EH (cell line): ENCODE measurements at regions not wholly inside any gene's neighbourhood (a gene's known extent, or its start where the extent isn't known, plus 50 kb on each side); places are given as distances from the start of the nearest gene placed in this dataset.
A peak's percentile ranks its signal among the peaks of the same experiment; 100 is the strongest.
"Not testable (repeated sequence)": the region's sequence is repeated elsewhere in the genome, so short reads cannot be mapped to it uniquely, and the experiment has no call there.

Source experiments
- DNase-seq: peaks from one replicate; pipeline ENCODE4 v3.0.0-alpha.2; 2015; ENCODE audit warnings: low read depth

DNA sequence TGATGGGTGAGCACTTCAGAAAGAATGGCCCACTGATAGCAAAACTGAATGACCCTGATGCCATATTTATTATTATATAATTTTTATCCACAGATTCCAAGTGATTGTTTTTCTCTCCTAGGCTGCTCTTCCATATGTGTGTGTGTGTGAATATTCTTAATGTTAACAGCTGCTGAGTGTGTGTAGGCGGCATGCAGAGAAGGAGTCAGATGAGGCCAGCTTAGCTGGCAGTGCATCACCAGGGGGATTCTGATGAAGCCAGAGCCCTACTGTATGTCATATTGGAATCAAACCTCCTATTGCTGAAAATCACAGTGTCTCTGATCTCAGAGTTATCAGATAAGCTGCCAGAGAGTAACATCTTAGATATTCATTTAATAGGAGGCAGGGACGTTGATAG, 177.1 kb downstream of the DMAC1 start:
- no peak for DNase-seq

GRCh38 chr9:7615344-7615743, 184.2 kb downstream of the DMAC1 start:
- no peak for DNase-seq

GRCh38 chr9:7613931-7614330, 185.6 kb downstream of the DMAC1 start:
- no peak for DNase-seq

DNA sequence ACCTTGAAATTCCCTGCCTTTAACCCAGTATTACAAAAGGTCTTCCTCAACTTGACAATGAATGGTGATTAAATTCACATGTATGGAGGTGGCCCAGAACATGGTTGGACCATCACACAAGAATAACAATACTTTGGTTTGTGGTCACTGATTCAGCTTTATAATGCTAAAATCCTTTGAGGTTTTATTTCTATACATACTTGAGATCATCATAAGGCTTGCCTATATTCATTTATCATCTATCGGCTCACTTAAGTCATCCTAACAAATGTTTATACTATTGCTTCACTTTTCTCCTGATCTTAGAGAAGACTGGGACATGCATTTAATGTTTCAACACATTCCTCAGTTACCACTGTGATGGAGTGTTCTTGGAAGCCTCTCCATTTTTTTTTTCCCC, 191.3 kb downstream of the DMAC1 start:
- DNase-seq: no peak

DNA sequence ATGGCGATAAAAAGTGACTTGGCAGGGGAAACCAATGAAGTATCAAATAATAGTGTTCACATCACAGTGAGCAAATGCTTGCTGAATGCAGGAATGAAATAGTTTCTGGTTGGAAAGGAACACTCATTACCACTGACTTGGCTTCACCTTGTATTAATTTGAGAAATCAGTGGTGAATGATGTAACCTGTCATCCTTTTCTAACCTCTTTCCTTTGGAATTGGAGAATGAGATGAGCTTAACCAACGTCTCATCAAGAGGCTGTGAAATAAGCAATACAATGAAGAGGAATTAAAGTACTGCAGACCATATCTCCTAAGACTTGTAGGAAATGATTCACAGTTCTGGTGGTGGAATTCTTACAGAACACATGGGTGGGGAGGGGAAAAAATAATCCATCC, 192.2 kb downstream of the DMAC1 start:
- DNase-seq: no peak

DNA sequence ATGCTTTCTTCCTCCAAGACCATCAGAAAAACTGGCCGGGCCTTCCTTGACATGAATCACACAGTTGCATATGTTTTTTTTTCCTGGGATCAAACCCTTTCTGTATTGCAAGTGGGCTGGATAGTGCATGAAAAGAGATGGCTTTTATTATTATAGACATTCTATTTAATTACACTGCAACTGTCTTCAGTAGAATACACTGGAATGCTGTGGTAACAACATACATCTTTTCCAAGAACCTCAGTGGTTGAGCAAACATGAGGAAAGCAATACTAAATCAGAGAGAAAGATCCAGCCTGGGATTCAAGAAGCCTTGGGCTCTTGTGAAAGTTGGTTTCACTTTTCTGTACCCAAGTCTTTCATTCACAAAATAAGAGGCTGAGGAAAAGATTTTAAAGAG, 193.0 kb downstream of the DMAC1 start:
- no peak for DNase-seq

DNA sequence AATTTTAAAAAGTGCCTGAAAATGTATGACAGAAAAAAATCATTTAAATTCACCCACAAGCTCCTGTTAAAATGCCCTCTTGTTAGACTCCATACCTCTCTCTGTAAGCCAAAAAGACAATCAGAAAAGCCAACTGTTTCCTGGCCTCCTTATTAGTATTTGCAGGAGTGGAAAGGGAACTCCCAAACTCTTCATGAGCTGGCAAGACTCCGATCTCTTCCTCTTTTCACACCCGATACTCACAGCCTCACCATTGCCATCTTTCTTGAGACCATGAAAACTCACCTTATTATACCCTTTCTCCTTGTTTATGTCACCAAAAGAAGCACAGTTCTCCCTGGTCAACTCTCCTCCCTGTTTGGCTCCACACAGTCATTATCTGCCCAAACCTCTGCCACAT, 197.8 kb downstream of the DMAC1 start:
- DNase-seq: no peak

DNA sequence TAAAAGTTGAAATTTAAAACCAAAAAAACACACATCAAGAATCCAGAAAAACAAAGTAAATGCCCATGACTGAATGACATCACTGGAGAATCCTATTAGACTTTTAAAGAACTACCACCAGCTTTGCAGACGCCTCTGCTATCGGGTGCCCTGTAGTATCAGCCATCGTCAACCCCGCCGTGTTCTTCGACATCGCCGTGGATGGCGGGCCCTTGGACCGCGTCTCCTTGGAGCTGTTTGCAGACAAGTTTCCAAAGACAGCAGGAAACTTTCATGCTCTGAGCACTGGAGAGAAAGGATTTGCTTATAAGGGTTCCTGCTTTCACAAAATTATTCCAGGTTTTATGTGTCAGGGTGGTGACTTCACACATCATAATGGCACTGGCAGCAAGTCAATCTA, 201.9 kb downstream of the DMAC1 start:
- DNase-seq: no peak

- no peak for DNase-seq
These were observed 207.0 kb downstream of the DMAC1 start for GRCh38 chr9:7592321-7593316.

- no peak for DNase-seq
These were observed 208.1 kb downstream of the DMAC1 start for GRCh38 chr9:7591501-7591900.

DNA sequence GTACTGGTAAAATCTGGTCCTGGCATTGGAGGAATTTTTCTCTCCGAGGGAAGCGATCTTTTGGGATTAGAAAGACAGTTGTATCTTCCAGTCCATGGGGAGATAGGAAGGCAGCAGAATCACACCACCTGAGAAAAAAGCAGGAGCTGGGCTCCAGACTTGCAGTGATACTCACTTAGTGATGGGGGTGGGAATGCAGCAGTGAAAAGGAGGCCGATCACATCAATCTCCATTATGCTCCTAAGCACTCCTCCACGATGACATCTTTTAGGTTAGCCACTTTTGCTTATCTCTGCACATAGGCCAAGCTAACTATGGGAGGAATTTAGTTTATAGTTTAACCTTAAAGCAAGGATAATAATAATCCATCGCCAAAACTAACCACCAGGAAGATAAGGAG, 219.0 kb downstream of the DMAC1 start:
- no peak for DNase-seq

GRCh38 chr9:7579351-7579750, 220.2 kb downstream of the DMAC1 start:
- DNase-seq: no peak

DNA sequence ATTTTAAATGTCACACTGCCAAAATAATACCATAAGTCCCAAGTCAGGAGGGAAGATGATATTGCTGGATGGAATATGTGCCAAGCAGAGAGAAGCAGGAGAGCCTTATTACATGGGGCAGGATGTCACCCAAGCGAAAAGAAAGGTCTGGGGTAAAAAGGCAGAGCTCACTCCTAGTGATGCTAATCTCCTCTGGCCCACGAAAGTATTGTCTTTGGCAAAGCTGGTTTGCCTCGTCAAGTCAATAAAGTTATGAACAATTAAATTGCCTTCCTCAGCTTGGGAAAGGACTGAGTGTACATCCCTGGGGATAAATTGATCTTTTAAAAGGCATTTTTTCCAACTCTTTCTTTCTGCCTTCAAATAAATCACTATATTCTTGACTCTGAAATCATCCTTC, 220.6 kb downstream of the DMAC1 start:
- DNase-seq: no peak

- peak; percentile 37 for DNase-seq
These were observed 229.4 kb downstream of the DMAC1 start for GRCh38 chr9:7570107-7570720.

DNA sequence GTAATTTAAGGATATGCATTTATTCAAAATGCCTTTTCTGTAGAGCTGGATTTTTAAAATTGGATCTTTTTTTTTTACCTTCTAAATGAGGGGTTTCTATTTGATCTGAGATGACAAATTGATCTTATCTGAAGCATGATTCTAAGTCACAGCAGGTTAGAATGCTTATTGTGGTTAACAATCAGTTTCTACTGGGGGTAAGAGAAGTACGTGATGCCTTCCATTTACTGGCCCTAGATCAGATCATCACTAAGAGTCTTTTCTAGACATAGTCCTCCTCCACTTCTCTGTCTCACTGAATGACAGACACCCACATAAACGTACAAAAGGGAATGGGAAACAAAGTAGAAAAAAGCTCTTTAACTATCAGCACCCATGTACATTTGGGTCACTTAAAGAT, 231.9 kb downstream of the DMAC1 start:
- no peak for DNase-seq

- no peak for DNase-seq
These were observed 238.0 kb downstream of the DMAC1 start for GRCh38 chr9:7561527-7562080.

DNA sequence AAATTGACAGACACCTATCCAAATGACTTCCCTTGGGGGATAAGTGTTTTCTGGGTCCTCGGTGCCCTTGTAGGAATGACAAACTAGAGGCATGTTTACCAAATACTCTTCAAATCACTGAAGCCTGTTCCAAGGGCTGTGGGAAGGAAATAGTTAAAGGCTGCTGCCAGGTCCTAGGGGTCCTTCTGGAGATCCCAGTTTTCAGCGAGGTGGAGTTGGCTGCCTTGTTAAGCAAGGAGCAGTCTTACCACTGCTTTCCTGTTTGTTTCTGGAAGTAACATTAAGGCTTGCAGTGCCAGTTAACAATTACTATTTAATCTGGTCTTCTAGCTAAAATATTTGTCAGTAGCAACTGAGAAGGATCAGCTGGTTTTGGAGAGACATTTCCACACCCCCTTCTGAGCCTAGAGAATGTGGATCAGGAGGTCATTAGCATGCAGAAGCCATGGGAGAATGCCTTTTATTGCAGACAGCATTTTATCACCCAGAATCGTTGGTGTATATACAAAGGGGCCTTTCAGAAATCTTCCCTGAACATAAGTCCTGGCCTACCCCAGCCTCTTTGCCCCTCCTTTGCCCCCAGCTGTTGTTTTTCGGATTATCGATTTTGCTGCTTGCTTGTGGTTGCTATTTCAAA, 238.8 kb downstream of the DMAC1 start:
- no peak for DNase-seq

GRCh38 chr9:7554699-7555098, 244.9 kb downstream of the DMAC1 start:
- DNase-seq: no peak

GRCh38 chr9:7552706-7553105, 246.9 kb downstream of the DMAC1 start:
- DNase-seq: not testable (repeated sequence)

- DNase-seq: no peak
These were observed 250.3 kb downstream of the DMAC1 start for GRCh38 chr9:7549249-7549648.

DNA sequence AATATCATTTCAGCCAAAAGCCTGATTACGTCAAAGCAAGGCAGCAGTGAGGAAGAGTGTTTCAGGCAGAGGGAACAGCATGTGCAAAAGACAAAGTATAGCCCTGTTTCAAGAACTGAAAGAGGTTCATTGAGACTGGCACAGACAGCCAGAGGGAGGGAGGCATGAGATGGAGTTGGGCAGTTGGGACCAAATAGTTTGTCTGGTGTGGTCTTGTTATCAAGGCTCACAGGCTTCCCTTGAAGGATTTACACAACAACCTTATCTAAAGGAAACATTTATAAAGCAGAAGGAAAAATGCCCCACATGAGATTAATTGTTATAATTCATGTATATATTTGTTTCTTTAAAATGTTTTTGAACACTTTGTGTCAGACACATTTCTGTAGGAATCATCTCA, 253.3 kb downstream of the DMAC1 start:
- DNase-seq: no peak

- DNase-seq: no peak
These were observed 254.0 kb downstream of the DMAC1 start for GRCh38 chr9:7545371-7546165.
